MM.1S (cell line): ENCODE measurements at regions not wholly inside any gene's neighbourhood (a gene's known extent, or its start where the extent isn't known, plus 50 kb on each side); places are given as distances from the start of the nearest gene placed in this dataset.

Experiments used
- CTCF ChIP-seq: fragments of 300-600 bp; sonication (generic); IDR thresholded peaks from 2 replicates; pipeline ENCODE4 v1.5.1; 2016; ENCODE audit warnings: antibody characterized with exemption, low read length, mixed read lengths
- EZH2 ChIP-seq: fragments of 300-600 bp; sonication (generic); optimal IDR thresholded peaks from 2 replicates; pipeline ENCODE3; 2017; ENCODE audit warnings: low read depth, mild to moderate bottlenecking, antibody characterized with exemption, low read length, mixed read lengths
- EZH2phosphoT487 ChIP-seq: fragments of 300-600 bp; sonication (generic); IDR thresholded peaks from 2 replicates; pipeline ENCODE4 v1.6.1; 2018; ENCODE audit warnings: antibody characterized with exemption, low read length

GRCh38 chr7:45401155-45401554 lies 173.0 kb upstream of the ADCY1 start:
- TF ChIP-seq CTCF (no peak), EZH2 (no peak), EZH2phosphoT487 (no peak)
